HepG2 (cell line): ENCODE measurements at regions not wholly inside any gene's neighbourhood (a gene's known extent, or its start where the extent isn't known, plus 50 kb on each side); places are given as distances from the start of the nearest gene placed in this dataset.

ENCODE experiments used
- EP300 ChIP-seq, 3 experiments: sonication (generic) in 1 of 3; formaldehyde crosslinking in 1 of 3; IDR thresholded peaks; 2 replicates each; pipeline versions ENCODE4 v1.5.1 to v1.6.1; 2011 to 2020; ENCODE audit warnings: low read depth in 2 of 3, low read length in 2 of 3, borderline replicate concordance in 1 of 3, improper control_type of control experiment in 1 of 3, mild to moderate bottlenecking in 1 of 3, missing genetic modification reagents in 1 of 3, moderate library complexity in 1 of 3
- ZFP62 ChIP-seq: sonication (generic); formaldehyde crosslinking; IDR thresholded peaks from 2 replicates; pipeline ENCODE4 v1.4.0; 2020; ENCODE audit warnings: missing genetic modification reagents

- no peak for TF ChIP-seq ZFP62 (CRISPR knock-in tag)
- no peak for TF ChIP-seq EP300 (IDR thresholded peaks at IDR 0.05; ENCODE audit: low read depth in 2 of 2, low read length in 2 of 2)
- no peak for TF ChIP-seq EP300 (CRISPR knock-in tag; IDR thresholded peaks at IDR 0.05; ENCODE audit: borderline replicate concordance)
Observed at GRCh38 chr12:89826468-89826867, 117.8 kb upstream of the ATP2B1 start.
